GM12878 (cell line): ENCODE measurements at regions not wholly inside any gene's neighbourhood (a gene's known extent, or its start where the extent isn't known, plus 50 kb on each side); places are given as distances from the start of the nearest gene placed in this dataset.

ENCODE experiments used
- ATAC-seq: fragments of 200-7000 bp; cut with Tn5 transposase; 3 replicates; pipeline ENCODE4 v1.9.1; 2020; ENCODE audit warnings: mild to moderate bottlenecking, moderate library complexity
- BruUV-seq: library from RNA; stranded (reverse); fragments of 400-500 nt; replicated peaks from 2 replicates; lab custom pipeline; 2021; lab: Mats Ljungman, UMichigan
- CTCF ChIA-PET: fragments of 300-600 bp; sonication (Branson Sonifier 250); formaldehyde crosslinking; extraction: SDS; loops from one replicate; lab custom pipeline; 2021; ENCODE audit warnings: inconsistent platforms; lab: Yijun Ruan, JAX
- POLR2A ChIA-PET: fragments of 350-600 bp; formaldehyde crosslinking; extraction: SDS; loops from one replicate; lab custom pipeline; 2021; ENCODE audit warnings: inconsistent platforms; lab: Charles Lee
- RAD21 ChIA-PET: fragments of 300-600 bp; sonication (Branson Sonifier 250); formaldehyde crosslinking; loops from one replicate; lab custom pipeline; 2023; ENCODE audit warnings: antibody characterized with exemption; ENCODE audit not compliant: unreplicated experiment; lab: Charles Lee
- SMC1A ChIA-PET: fragments of 300-600 bp; sonication (Branson Sonifier 250); formaldehyde crosslinking; loops from one replicate; lab custom pipeline; 2023; ENCODE audit not compliant: unreplicated experiment, uncharacterized antibody; lab: Charles Lee
- DNase-seq: peaks from one replicate; pipeline ENCODE4 v3.0.0-alpha.2; 2011; ENCODE audit warnings: low read depth, low spot score
- FAIRE-seq: peaks from 3 replicates; lab custom pipeline; 2011; peaks lifted over from hg19 to GRCh38; lab: Jason Lieb, UNC
- H2AFZ ChIP-seq: 2 replicates; pipeline ENCODE4 v1.6.0; 2011; ENCODE audit warnings: low read depth, low read length, control low read depth; ENCODE audit not compliant: control insufficient read depth
- H3K27ac ChIP-seq: 2 replicates; pipeline ENCODE4 v1.5.1; 2011; ENCODE audit warnings: control low read depth; ENCODE audit not compliant: control insufficient read depth, insufficient read depth
- H3K27me3 ChIP-seq, 2 experiments: replicated peaks in 1 of 2; 2 replicates each; pipeline versions ENCODE4 v1.6.0 to v1.6.1; 2011; ENCODE audit warnings: low read length in 1 of 2; ENCODE audit not compliant: control insufficient read depth in 2 of 2, insufficient read depth in 2 of 2
- H3K36me3 ChIP-seq, 2 experiments: 2 replicates each; pipeline ENCODE4 v1.5.1; 2011; ENCODE audit warnings: low read length in 1 of 2; ENCODE audit not compliant: control insufficient read depth in 2 of 2, insufficient read depth in 2 of 2
- H3K4me1 ChIP-seq: 2 replicates; pipeline ENCODE4 v1.6.1; 2011; ENCODE audit warnings: mild to moderate bottlenecking, low read length, moderate library complexity, mixed read lengths; ENCODE audit not compliant: control insufficient read depth, insufficient read depth
- H3K4me2 ChIP-seq: 2 replicates; pipeline ENCODE4 v1.6.0; 2011; ENCODE audit warnings: control low read depth; ENCODE audit not compliant: control insufficient read depth, insufficient read depth
- H3K4me3 ChIP-seq: fragments of 200-600 bp; sonication (generic); 2 replicates; pipeline ENCODE4 v1.5.1; 2016
- H3K79me2 ChIP-seq: 2 replicates; pipeline ENCODE4 v1.6.0; 2011; ENCODE audit warnings: low read length; ENCODE audit not compliant: control insufficient read depth, insufficient read depth
- H3K9ac ChIP-seq: 2 replicates; pipeline ENCODE4 v1.8.0; 2011; ENCODE audit warnings: low read length, control low read depth, mixed read lengths; ENCODE audit not compliant: control insufficient read depth, insufficient read depth
- H3K9me3 ChIP-seq: replicated peaks from 3 replicates; pipeline ENCODE4 v1.5.1; 2011; ENCODE audit warnings: mild to moderate bottlenecking, low read length; ENCODE audit not compliant: control insufficient read depth, insufficient read depth
- H4K20me1 ChIP-seq: 2 replicates; pipeline ENCODE4 v1.6.0; 2011; ENCODE audit not compliant: control insufficient read depth, insufficient read depth
- CBX5 ChIP-seq: sonication (generic); IDR thresholded peaks from 2 replicates; pipeline ENCODE4 v1.6.1; 2016; ENCODE audit warnings: low read depth, moderate library complexity, mild to moderate bottlenecking, inconsistent platforms
- HDAC6 ChIP-seq: fragments of 200-600 bp; sonication (generic); IDR thresholded peaks from one replicate; pipeline ENCODE4 v1.8.0; 2017; ENCODE audit warnings: antibody characterized with exemption; ENCODE audit not compliant: unreplicated experiment
- MXI1 ChIP-seq: fragments of 150-350 bp; IDR thresholded peaks from 2 replicates; pipeline ENCODE4 v1.6.1; 2011; ENCODE audit warnings: low read depth, mild to moderate bottlenecking, inconsistent platforms, low read length, improper control_type of control experiment
- PML ChIP-seq: IDR thresholded peaks from 2 replicates; pipeline ENCODE4 v1.6.1; 2012; ENCODE audit warnings: low read length, inconsistent platforms
- RAD21 ChIP-seq: IDR thresholded peaks from 2 replicates; pipeline ENCODE4 v1.6.1; 2011; ENCODE audit warnings: mild to moderate bottlenecking, low read depth, low read length, moderate library complexity; ENCODE audit not compliant: insufficient read depth
- WGBS: methylation state at CpG from one replicate; pipeline ENCODE4 v1.1.6; 2016; ENCODE audit warnings: low lambda C conversion rate; ENCODE audit not compliant: insufficient replicate concordance, insufficient coverage; ENCODE audit errors: missing lambda C conversion rate; 5-methylcytosine and 5-hydroxymethylcytosine counted together
- in situ Hi-C: fragments of 300-500 bp; cut with MboI; formaldehyde crosslinking; loops from 9 replicates; pipeline ENCODE4 v1.14.3; 2018; ENCODE audit warnings: mixed read lengths
- intact Hi-C: fragments of 100-400 bp; cut with micrococcal nuclease; formaldehyde crosslinking; loops from one replicate; pipeline ENCODE4 v1.14.2; 2022; ENCODE audit not compliant: unreplicated experiment
- TF ChIP-seq, protein P1 (sequence below): fragments of 450-650 bp; IDR thresholded peaks from 2 replicates; pipeline ENCODE4 v1.6.1; 2016; ENCODE audit warnings: mild to moderate bottlenecking, moderate library complexity, borderline replicate concordance

DNA sequence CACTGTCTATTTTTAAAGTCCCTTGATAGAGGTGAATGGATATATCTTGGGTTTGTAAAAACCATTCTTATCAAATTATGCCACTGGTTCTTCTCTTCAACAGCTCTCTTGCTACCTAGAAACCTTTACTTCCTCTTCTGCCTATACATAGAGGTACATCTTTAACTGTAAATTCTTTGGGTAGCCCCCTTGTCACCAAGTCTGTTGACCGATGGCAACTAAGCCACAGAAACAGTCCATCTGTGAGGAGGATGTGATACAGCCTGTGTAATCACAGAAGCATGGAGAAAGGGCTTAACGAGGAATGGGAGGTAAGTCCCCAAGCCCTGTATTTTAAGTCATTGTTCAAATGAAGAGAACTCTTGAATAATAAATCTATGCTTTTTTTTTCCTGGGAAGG, 246.5 kb upstream of the MDFIC2 start:
- POLR2A ChIA-PET, result no interaction called here
- in situ Hi-C loops, result loop anchor here (10.0 kb wide), 1 partner anchor 1096 kb away; no protein-coding TSS in a partner anchor

More for the DNA sequence above, 246.5 kb upstream of the MDFIC2 start:
- Histone ChIP-seq H3K27ac (no peak overlapping the region), H3K36me3 (no peaks in the 10 kb centered on the region), H3K79me2 (no peaks in the 10 kb centered on the region), H2AFZ (no peak overlapping the region), H3K4me1 (no peaks in the 10 kb centered on the region), H3K4me3 (no peak overlapping the region), H4K20me1 (no peaks in the 10 kb centered on the region), H3K4me2 (no peak overlapping the region), H3K27me3 (no peaks in the 10 kb centered on the region), H3K9ac (no peak overlapping the region), H3K9me3 (no peaks in the 10 kb centered on the region)
- WGBS, result 0% methylated on average over 2 of the region's 2 CpGs
- CTCF ChIA-PET, result interaction anchor here (3.6 kb wide), 1 partner anchor 9 kb away, joined by 14 read pairs; no protein-coding TSS in a partner anchor
- SMC1A ChIA-PET, result no interaction called here
- intact Hi-C loops, result no loop called here
- DNase-seq (no peak), FAIRE-seq (no peak), ATAC-seq (no peak)
- no peak for TF ChIP-seq CBX5
- TF ChIP-seq RAD21, result no peak
- no peak for TF ChIP-seq PML
- TF ChIP-seq, protein P1, sequence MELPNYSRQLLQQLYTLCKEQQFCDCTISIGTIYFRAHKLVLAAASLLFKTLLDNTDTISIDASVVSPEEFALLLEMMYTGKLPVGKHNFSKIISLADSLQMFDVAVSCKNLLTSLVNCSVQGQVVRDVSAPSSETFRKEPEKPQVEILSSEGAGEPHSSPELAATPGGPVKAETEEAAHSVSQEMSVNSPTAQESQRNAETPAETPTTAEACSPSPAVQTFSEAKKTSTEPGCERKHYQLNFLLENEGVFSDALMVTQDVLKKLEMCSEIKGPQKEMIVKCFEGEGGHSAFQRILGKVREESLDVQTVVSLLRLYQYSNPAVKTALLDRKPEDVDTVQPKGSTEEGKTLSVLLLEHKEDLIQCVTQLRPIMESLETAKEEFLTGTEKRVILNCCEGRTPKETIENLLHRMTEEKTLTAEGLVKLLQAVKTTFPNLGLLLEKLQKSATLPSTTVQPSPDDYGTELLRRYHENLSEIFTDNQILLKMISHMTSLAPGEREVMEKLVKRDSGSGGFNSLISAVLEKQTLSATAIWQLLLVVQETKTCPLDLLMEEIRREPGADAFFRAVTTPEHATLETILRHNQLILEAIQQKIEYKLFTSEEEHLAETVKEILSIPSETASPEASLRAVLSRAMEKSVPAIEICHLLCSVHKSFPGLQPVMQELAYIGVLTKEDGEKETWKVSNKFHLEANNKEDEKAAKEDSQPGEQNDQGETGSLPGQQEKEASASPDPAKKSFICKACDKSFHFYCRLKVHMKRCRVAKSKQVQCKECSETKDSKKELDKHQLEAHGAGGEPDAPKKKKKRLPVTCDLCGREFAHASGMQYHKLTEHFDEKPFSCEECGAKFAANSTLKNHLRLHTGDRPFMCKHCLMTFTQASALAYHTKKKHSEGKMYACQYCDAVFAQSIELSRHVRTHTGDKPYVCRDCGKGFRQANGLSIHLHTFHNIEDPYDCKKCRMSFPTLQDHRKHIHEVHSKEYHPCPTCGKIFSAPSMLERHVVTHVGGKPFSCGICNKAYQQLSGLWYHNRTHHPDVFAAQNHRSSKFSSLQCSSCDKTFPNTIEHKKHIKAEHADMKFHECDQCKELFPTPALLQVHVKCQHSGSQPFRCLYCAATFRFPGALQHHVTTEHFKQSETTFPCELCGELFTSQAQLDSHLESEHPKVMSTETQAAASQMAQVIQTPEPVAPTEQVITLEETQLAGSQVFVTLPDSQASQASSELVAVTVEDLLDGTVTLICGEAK, result no peak
- TF ChIP-seq MXI1, result no peak
- TF ChIP-seq HDAC6, result no peak
- RAD21 ChIA-PET, result no interaction called here
- no TSS peak for BruUV-seq
